Esophagus muscularis mucosa (tissue), 4 donors: ENCODE measurements at regions not wholly inside any gene's neighbourhood (a gene's known extent, or its start where the extent isn't known, plus 50 kb on each side); places are given as distances from the start of the nearest gene placed in this dataset.

ENCODE experiments used
- DNase-seq: peaks from one replicate; pipeline ENCODE4 v3.0.0-alpha.2; 2017; ENCODE audit errors: extremely low spot score
- H3K27ac ChIP-seq, 4 donors: fragments of 200-600 bp; sonication (generic); replicated peaks in 1 of 4; 1 replicate in 3 of 4; 2 replicates in 1 of 4; pipeline ENCODE4 v1.5.1; 2016 to 2019; ENCODE audit warnings: mild to moderate bottlenecking in 1 of 4
- H3K27me3 ChIP-seq, 4 donors: fragments of 200-600 bp; sonication (generic); one replicate each; pipeline versions ENCODE4 v1.5.1 to v1.6.0; 2016 to 2019
- H3K36me3 ChIP-seq, 4 donors: fragments of 200-600 bp; sonication (generic); one replicate each; pipeline ENCODE4 v1.5.1; 2016 to 2019
- H3K4me1 ChIP-seq, 4 donors: fragments of 200-600 bp; sonication (generic); one replicate each; pipeline ENCODE4 v1.5.1; 2016 to 2019
- H3K4me3 ChIP-seq, 4 donors: fragments of 200-600 bp; sonication (generic); 1 replicate in 2 of 4; 2 replicates in 2 of 4; pipeline ENCODE4 v1.5.1; 2016 to 2019; ENCODE audit warnings: mild to moderate bottlenecking in 4 of 4, moderate library complexity in 1 of 4
- H3K9me3 ChIP-seq, 4 donors: fragments of 200-600 bp; sonication (generic); 1 replicate in 3 of 4; 2 replicates in 1 of 4; pipeline ENCODE4 v1.5.1; 2016 to 2019
- EP300 ChIP-seq: sonication (generic); formaldehyde crosslinking; IDR thresholded peaks from one replicate; pipeline ENCODE4 v1.6.1; 2017; ENCODE audit warnings: antibody characterized with exemption
- POLR2A ChIP-seq: fragments of 450-650 bp; IDR thresholded peaks from one replicate; pipeline ENCODE4 v1.6.1; 2017; ENCODE audit warnings: antibody characterized with exemption, moderate library complexity, mild to moderate bottlenecking, low read depth
- POLR2AphosphoS5 ChIP-seq, 2 donors: sonication (generic); formaldehyde crosslinking; IDR thresholded peaks; one replicate each; pipeline ENCODE4 v1.6.1; 2017; ENCODE audit warnings: antibody characterized with exemption in 2 of 2
- WGBS: methylation state at CpG from one replicate; pipeline ENCODE4 v1.1.5; 2018; 5-methylcytosine and 5-hydroxymethylcytosine counted together
- intact Hi-C: fragments of 100-400 bp; cut with DNase I; formaldehyde crosslinking; loops from one replicate; pipeline ENCODE4 v1.15.1; 2023
- TF ChIP-seq, protein P1 (sequence below), 3 experiments: fragments of 200-600 bp in 2 of 3; fragments of 450-650 bp in 1 of 3; sonication (generic) in 2 of 3; IDR thresholded peaks; one replicate each; pipeline ENCODE4 v1.5.1; 2017 to 2019; ENCODE audit warnings: antibody characterized with exemption in 3 of 3, mild to moderate bottlenecking in 2 of 3, moderate library complexity in 1 of 3

DNA sequence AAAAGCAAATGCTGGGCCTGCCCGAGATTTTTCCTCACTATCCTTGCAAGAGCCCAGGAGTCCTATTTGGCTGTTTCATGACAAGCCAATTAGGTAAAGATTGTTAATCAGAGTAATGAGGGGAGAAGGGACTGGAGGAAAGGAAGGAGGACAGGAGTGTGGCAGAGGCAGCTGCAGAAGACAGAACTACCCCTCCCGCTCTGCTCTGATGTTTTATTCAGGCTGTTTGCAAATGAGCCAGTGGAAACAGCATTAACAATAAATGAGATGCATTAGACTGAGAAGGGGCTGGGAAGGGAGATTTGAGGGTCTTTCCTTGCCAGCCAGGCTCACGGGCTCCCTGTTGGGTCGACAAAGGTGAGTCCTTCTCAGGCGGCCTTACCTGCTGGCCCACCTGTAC, 421.0 kb upstream of the CCDC196 start:
- DNase-seq = no peak
- Histone ChIP-seq H3K27me3 (no peaks in the 10 kb centered on the region), H3K27ac (no peak overlapping the region), H3K9me3 (no peaks in the 10 kb centered on the region), H3K36me3 (no peaks in the 10 kb centered on the region), H3K4me1 (no peaks in the 10 kb centered on the region), H3K4me3 (no peak overlapping the region)
- 91% methylated on average over 5 of the region's 5 CpGs for WGBS
- TF ChIP-seq POLR2AphosphoS5 (IDR thresholded peaks at IDR 0.05) (no peak), POLR2A (no peak), EP300 (no peak)
- TF ChIP-seq, protein P1, sequence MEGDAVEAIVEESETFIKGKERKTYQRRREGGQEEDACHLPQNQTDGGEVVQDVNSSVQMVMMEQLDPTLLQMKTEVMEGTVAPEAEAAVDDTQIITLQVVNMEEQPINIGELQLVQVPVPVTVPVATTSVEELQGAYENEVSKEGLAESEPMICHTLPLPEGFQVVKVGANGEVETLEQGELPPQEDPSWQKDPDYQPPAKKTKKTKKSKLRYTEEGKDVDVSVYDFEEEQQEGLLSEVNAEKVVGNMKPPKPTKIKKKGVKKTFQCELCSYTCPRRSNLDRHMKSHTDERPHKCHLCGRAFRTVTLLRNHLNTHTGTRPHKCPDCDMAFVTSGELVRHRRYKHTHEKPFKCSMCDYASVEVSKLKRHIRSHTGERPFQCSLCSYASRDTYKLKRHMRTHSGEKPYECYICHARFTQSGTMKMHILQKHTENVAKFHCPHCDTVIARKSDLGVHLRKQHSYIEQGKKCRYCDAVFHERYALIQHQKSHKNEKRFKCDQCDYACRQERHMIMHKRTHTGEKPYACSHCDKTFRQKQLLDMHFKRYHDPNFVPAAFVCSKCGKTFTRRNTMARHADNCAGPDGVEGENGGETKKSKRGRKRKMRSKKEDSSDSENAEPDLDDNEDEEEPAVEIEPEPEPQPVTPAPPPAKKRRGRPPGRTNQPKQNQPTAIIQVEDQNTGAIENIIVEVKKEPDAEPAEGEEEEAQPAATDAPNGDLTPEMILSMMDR (IDR thresholded peaks at IDR 0.05) = no peak
- intact Hi-C loops = no loop called here

- WGBS = 88% methylated on average over 9 of the region's 9 CpGs
- Histone ChIP-seq H3K36me3 (no peaks in the 10 kb centered on the region), H3K9me3 (no peaks in the 10 kb centered on the region), H3K4me1 (no peaks in the 10 kb centered on the region), H3K27ac (no peak overlapping the region), H3K27me3 (no peaks in the 10 kb centered on the region), H3K4me3 (no peak overlapping the region)
- DNase-seq = no peak
- TF ChIP-seq POLR2AphosphoS5 (IDR thresholded peaks at IDR 0.05) (no peak), POLR2A (no peak), EP300 (no peak)
- TF ChIP-seq, protein P1 (IDR thresholded peaks at IDR 0.05) = no peak
- intact Hi-C loops = no loop called here
Observed at GRCh38 chr14:66066981-66067776, 419.0 kb upstream of the CCDC196 start.

- no peak for DNase-seq
- TF ChIP-seq, protein P1 (IDR thresholded peaks at IDR 0.05) = no peak
- TF ChIP-seq POLR2A (no peak), EP300 (no peak), POLR2AphosphoS5 (IDR thresholded peaks at IDR 0.05) (no peak)
- Histone ChIP-seq H3K4me3 (no peak overlapping the region), H3K36me3 (no peaks in the 10 kb centered on the region), H3K27ac (no peak overlapping the region), H3K9me3 (no peaks in the 10 kb centered on the region), H3K27me3 (no peaks in the 10 kb centered on the region), H3K4me1 (no peaks in the 10 kb centered on the region)
- intact Hi-C loops = no loop called here
- 78% methylated on average over 2 of the region's 2 CpGs for WGBS
Observed at GRCh38 chr14:66069036-66069435, 417.1 kb upstream of the CCDC196 start.

GRCh38 chr14:66069830-66070541, 416.2 kb upstream of the CCDC196 start:
- intact Hi-C loops = no loop called here

More at GRCh38 chr14:66069830-66070541, 416.2 kb upstream of the CCDC196 start:
- no peak for TF ChIP-seq POLR2A
- TF ChIP-seq POLR2AphosphoS5 (IDR thresholded peaks at IDR 0.05) = no peak
- TF ChIP-seq EP300 = no peak
- TF ChIP-seq, protein P1 (IDR thresholded peaks at IDR 0.05) = no peak
- no peak overlapping the region for H3K4me3 ChIP-seq
- no peak for DNase-seq
- H3K27me3 ChIP-seq = no peaks in the 10 kb centered on the region
- 79% methylated on average over 7 of the region's 7 CpGs for WGBS
- H3K9me3 ChIP-seq = no peaks in the 10 kb centered on the region
- H3K4me1 ChIP-seq = no peaks in the 10 kb centered on the region
- H3K27ac ChIP-seq = no peak overlapping the region
- H3K36me3 ChIP-seq = no peaks in the 10 kb centered on the region
